GM23338 (cell line): ENCODE measurements at regions not wholly inside any gene's neighbourhood (a gene's known extent, or its start where the extent isn't known, plus 50 kb on each side); places are given as distances from the start of the nearest gene placed in this dataset.

ENCODE experiments used
- CTCF ChIP-seq, 2 experiments: fragments of 200-600 bp in 1 of 2; sonication (generic) in 1 of 2; conservative IDR thresholded peaks; 2 replicates each; pipeline versions ENCODE4 v1.5.1 to v1.6.1; 2016 to 2017; ENCODE audit warnings: antibody characterized with exemption in 2 of 2, low read depth in 2 of 2, mild to moderate bottlenecking in 2 of 2, moderate library complexity in 1 of 2
- EZH2 ChIP-seq: fragments of 200-600 bp; sonication (generic); IDR thresholded peaks from one replicate; pipeline ENCODE4 v1.8.0; 2017; ENCODE audit warnings: antibody characterized with exemption, mild to moderate bottlenecking, low read depth; ENCODE audit not compliant: unreplicated experiment
- EZH2phosphoT487 ChIP-seq: fragments of 200-600 bp; sonication (generic); IDR thresholded peaks from one replicate; pipeline ENCODE4 v1.8.1; 2018; ENCODE audit warnings: antibody characterized with exemption; ENCODE audit not compliant: unreplicated experiment
- JUNB ChIP-seq: IDR thresholded peaks from one replicate; pipeline ENCODE4 v1.6.1; 2016; ENCODE audit warnings: antibody characterized with exemption; ENCODE audit not compliant: unreplicated experiment
- POLR2AphosphoS5 ChIP-seq: IDR thresholded peaks from 2 replicates; pipeline ENCODE4 v1.6.1; 2016; ENCODE audit warnings: antibody characterized with exemption, low read depth
- STAT1 ChIP-seq: IDR thresholded peaks from one replicate; pipeline ENCODE4 v1.6.1; 2016; ENCODE audit warnings: antibody characterized with exemption; ENCODE audit not compliant: unreplicated experiment
- ZNF331 ChIP-seq: fragments of 250-450 bp; sonication (Bioruptor Pico); IDR thresholded peaks from 2 replicates; pipeline ENCODE4 v1.5.0; 2020; ENCODE audit warnings: low read depth, mild to moderate bottlenecking, moderate library complexity
- TF ChIP-seq, protein P1 (sequence below): IDR thresholded peaks from one replicate; pipeline ENCODE4 v1.6.1; 2018; ENCODE audit warnings: antibody characterized with exemption; ENCODE audit not compliant: unreplicated experiment

GRCh38 chr11:112497826-112498225, 237.2 kb upstream of the PLET1 start:
- TF ChIP-seq CTCF (conservative IDR thresholded peaks at IDR 0.05; ENCODE audit: low read depth in 2 of 2) (no peak), ZNF331 (no peak), EZH2 (no peak), STAT1 (no peak), POLR2AphosphoS5 (no peak), EZH2phosphoT487 (no peak), JUNB (no peak)
- TF ChIP-seq, protein P1, sequence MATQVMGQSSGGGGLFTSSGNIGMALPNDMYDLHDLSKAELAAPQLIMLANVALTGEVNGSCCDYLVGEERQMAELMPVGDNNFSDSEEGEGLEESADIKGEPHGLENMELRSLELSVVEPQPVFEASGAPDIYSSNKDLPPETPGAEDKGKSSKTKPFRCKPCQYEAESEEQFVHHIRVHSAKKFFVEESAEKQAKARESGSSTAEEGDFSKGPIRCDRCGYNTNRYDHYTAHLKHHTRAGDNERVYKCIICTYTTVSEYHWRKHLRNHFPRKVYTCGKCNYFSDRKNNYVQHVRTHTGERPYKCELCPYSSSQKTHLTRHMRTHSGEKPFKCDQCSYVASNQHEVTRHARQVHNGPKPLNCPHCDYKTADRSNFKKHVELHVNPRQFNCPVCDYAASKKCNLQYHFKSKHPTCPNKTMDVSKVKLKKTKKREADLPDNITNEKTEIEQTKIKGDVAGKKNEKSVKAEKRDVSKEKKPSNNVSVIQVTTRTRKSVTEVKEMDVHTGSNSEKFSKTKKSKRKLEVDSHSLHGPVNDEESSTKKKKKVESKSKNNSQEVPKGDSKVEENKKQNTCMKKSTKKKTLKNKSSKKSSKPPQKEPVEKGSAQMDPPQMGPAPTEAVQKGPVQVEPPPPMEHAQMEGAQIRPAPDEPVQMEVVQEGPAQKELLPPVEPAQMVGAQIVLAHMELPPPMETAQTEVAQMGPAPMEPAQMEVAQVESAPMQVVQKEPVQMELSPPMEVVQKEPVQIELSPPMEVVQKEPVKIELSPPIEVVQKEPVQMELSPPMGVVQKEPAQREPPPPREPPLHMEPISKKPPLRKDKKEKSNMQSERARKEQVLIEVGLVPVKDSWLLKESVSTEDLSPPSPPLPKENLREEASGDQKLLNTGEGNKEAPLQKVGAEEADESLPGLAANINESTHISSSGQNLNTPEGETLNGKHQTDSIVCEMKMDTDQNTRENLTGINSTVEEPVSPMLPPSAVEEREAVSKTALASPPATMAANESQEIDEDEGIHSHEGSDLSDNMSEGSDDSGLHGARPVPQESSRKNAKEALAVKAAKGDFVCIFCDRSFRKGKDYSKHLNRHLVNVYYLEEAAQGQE: no peak
